ENCODE measurements at regions not wholly inside any gene's neighbourhood (a gene's known extent, or its start where the extent isn't known, plus 50 kb on each side); places are given as distances from the start of the nearest gene placed in this dataset.

DNA sequence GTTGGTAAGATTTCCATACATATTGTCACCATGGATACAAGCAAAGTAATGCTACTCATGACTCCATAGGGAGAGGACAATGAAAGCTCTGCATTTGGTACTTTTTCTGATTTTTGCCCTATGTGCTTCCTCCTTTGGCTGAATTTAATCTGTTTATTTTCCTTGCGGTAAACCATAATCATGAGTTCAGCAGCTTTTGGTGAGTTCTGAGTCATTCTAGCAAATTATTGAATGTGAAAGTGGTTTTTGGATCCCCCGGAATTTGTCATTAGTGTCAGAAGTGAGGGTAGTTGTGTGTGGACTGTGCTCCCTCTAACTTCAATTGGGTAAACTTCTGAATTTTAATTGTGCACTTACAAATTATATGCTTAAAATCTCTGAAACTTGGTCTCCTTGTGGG lies 170.3 kb downstream of the MOSPD2 start:
- DNase-seq (no peak), ATAC-seq (ENCODE audit: low FRiP score in 2 of 2) (no peak)
- Histone ChIP-seq H3K36me3 (no peaks in the 10 kb centered on the region), H3K9me3 (no peaks in the 10 kb centered on the region), H3K27ac (no peak overlapping the region), H3K4me3 (no peak overlapping the region), H3K27me3 (no peaks in the 10 kb centered on the region), H3K4me1 (no peaks in the 10 kb centered on the region)
- TF ChIP-seq POLR2AphosphoS5 (IDR thresholded peaks at IDR 0.05): no peak
- TF ChIP-seq, protein P1, sequence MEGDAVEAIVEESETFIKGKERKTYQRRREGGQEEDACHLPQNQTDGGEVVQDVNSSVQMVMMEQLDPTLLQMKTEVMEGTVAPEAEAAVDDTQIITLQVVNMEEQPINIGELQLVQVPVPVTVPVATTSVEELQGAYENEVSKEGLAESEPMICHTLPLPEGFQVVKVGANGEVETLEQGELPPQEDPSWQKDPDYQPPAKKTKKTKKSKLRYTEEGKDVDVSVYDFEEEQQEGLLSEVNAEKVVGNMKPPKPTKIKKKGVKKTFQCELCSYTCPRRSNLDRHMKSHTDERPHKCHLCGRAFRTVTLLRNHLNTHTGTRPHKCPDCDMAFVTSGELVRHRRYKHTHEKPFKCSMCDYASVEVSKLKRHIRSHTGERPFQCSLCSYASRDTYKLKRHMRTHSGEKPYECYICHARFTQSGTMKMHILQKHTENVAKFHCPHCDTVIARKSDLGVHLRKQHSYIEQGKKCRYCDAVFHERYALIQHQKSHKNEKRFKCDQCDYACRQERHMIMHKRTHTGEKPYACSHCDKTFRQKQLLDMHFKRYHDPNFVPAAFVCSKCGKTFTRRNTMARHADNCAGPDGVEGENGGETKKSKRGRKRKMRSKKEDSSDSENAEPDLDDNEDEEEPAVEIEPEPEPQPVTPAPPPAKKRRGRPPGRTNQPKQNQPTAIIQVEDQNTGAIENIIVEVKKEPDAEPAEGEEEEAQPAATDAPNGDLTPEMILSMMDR (IDR thresholded peaks at IDR 0.05): no peak
- TF ChIP-seq POLR2A (IDR thresholded peaks at IDR 0.05): no peak
- TF ChIP-seq EP300 (IDR thresholded peaks at IDR 0.05): no peak
- WGBS, 2 donors: 85 to 94% methylated on average over 2 of the region's 2 CpGs

DNA sequence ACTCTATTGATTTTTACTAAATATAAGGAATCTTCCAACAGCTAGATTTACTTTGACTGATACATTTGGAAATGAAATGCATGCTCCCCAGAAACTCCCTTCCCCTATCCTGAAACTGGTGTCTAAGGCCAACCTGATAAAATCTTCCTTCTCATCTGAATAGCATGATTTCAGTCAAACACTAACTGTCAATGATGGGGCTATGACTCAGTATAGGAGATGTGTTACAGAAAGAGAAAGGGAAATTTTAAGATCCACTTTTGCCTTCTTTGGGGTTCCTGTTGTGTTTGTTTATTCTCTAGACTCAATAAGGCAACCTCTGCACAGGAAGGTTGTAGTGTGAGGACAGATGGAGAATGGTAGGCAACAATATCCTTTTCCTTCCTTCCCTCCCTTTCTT lies 160.7 kb downstream of the MOSPD2 start:
- H3K27me3 ChIP-seq: no peaks in the 10 kb centered on the region
- H3K4me3 ChIP-seq: no peak overlapping the region
- no peaks in the 10 kb centered on the region for H3K9me3 ChIP-seq
- H3K36me3 ChIP-seq: no peaks in the 10 kb centered on the region
- no peaks in the 10 kb centered on the region for H3K4me1 ChIP-seq
- no peak for ATAC-seq (ENCODE audit: low FRiP score in 2 of 2)
- DNase-seq: no peak
- TF ChIP-seq EP300 (IDR thresholded peaks at IDR 0.05) (no peak), POLR2AphosphoS5 (IDR thresholded peaks at IDR 0.05) (no peak), POLR2A (IDR thresholded peaks at IDR 0.05) (no peak)
- TF ChIP-seq, protein P1 (IDR thresholded peaks at IDR 0.05): no peak
- H3K27ac ChIP-seq: no peak overlapping the region

DNA sequence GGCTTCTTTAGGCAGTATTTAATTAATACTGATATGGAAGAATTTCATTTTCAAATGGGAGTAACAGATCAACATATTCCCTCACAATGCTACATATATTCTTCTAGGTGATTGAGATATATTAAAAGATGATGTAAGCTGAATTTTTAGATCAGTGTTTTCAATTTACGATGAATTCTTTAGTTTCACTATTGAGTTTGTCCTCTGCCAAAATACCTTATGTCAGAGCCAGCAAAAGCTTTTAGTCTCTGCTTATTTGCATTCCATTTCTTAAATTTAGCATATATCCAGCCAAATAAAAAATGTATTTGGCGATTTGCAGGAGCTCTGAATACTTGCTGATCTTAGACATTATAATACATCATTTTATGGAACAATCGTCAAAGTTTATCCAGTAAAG lies 144.3 kb downstream of the MOSPD2 start:
- Histone ChIP-seq H3K27ac (no peak overlapping the region), H3K4me1 (no peaks in the 10 kb centered on the region), H3K9me3 (no peaks in the 10 kb centered on the region), H3K36me3 (no peaks in the 10 kb centered on the region), H3K27me3 (no peaks in the 10 kb centered on the region), H3K4me3 (no peak overlapping the region)
- no peak for DNase-seq
- 64 to 77% methylated on average over 3 of the region's 3 CpGs for WGBS, 2 donors
- no peak for ATAC-seq (ENCODE audit: low FRiP score in 2 of 2)
- TF ChIP-seq POLR2AphosphoS5 (IDR thresholded peaks at IDR 0.05) (no peak), EP300 (IDR thresholded peaks at IDR 0.05) (no peak), POLR2A (IDR thresholded peaks at IDR 0.05) (no peak)
- TF ChIP-seq, protein P1 (IDR thresholded peaks at IDR 0.05): no peak

DNA sequence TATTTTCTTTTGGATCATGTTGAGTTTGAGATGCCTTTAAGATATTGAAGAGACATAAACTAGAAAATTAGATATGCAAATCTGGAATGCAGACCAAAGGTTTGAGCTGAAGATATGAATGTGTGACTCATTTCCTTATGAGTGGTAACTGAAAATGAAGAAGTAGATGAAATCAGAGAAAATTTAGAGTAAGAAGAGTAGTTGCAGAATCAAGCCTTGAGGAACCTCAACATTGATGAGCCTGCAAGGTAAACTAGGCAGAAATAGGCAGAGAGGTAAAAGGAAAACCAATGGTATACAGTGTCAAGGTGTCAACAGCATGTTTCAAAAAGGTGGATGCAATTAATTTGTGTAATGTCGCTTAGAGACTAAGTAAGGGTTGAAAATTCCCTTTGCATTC lies 142.8 kb downstream of the MOSPD2 start:
- ATAC-seq (ENCODE audit: low FRiP score in 2 of 2) (no peak), DNase-seq (no peak)
- TF ChIP-seq POLR2AphosphoS5 (IDR thresholded peaks at IDR 0.05): no peak
- TF ChIP-seq POLR2A (IDR thresholded peaks at IDR 0.05): no peak
- TF ChIP-seq EP300 (IDR thresholded peaks at IDR 0.05): no peak
- TF ChIP-seq, protein P1 (IDR thresholded peaks at IDR 0.05): no peak
- Histone ChIP-seq H3K36me3 (no peaks in the 10 kb centered on the region), H3K9me3 (no peaks in the 10 kb centered on the region), H3K4me3 (no peak overlapping the region), H3K27ac (no peak overlapping the region), H3K4me1 (no peaks in the 10 kb centered on the region), H3K27me3 (no peaks in the 10 kb centered on the region)
- 71 to 80% methylated on average over 1 of the region's 1 CpG for WGBS, 2 donors

DNA sequence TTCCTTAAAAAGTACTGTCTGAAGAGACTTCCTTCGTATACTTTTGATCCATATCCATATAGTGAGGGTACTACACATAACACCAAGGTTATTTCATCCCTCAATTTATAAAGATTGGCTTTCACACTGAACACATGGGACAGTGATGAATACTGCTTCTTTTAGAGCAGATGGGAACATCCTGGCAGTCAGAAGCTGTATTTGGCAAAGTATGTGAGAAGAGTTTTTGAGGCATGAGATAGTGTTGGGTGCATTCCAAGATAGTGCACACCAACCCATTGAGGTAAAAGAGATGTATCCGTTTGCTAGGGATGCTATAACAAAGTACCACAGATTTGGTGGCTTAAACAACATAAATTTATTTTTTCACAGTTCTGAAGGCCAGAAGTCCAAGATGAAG lies 141.1 kb downstream of the MOSPD2 start:
- Histone ChIP-seq H3K4me3 (no peak overlapping the region), H3K36me3 (no peaks in the 10 kb centered on the region), H3K9me3 (no peaks in the 10 kb centered on the region), H3K27ac (no peak overlapping the region), H3K27me3 (no peaks in the 10 kb centered on the region), H3K4me1 (no peaks in the 10 kb centered on the region)
- TF ChIP-seq EP300 (IDR thresholded peaks at IDR 0.05): no peak
- no peak for TF ChIP-seq POLR2A (IDR thresholded peaks at IDR 0.05)
- TF ChIP-seq POLR2AphosphoS5 (IDR thresholded peaks at IDR 0.05): no peak
- TF ChIP-seq, protein P1 (IDR thresholded peaks at IDR 0.05): no peak
- DNase-seq (no peak), ATAC-seq (ENCODE audit: low FRiP score in 2 of 2) (no peak)
- WGBS, 2 donors: 59 to 85% methylated on average over 2 of the region's 2 CpGs
